GM21528 (cell line): ENCODE measurements at regions not wholly inside any gene's neighbourhood (a gene's known extent, or its start where the extent isn't known, plus 50 kb on each side); places are given as distances from the start of the nearest gene placed in this dataset.
"Not testable (repeated sequence)": the region's sequence is repeated elsewhere in the genome, so short reads cannot be mapped to it uniquely, and the experiment has no call there.

ENCODE experiments used
- ATAC-seq: cut with Tn5 transposase; IDR thresholded peaks from one replicate; pipeline ENCODE4 v1.9.1; 2021; ENCODE audit warnings: mild to moderate bottlenecking, moderate library complexity; ENCODE audit not compliant: unreplicated experiment, low FRiP score

DNA sequence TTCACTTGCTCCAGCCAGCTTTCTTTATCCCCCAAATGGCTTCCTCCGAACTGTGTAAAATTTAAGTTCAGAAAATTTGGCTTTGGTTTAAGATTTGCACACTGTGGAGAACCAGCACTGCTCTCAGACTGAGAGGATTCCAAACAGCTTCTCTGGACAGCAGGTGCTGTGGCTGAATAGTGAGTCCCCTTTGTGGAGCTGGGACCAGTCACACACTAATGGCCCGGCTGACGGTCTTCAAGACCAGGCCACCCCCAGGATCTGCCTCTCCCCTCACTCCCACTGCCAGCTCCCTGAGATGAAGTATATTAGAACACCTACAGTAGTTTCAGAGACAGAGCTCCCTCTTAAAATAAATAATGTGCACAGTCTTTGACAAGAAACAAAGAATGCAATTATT, 267.3 kb downstream of the BCAT1 start:
- ATAC-seq, result no peak

DNA sequence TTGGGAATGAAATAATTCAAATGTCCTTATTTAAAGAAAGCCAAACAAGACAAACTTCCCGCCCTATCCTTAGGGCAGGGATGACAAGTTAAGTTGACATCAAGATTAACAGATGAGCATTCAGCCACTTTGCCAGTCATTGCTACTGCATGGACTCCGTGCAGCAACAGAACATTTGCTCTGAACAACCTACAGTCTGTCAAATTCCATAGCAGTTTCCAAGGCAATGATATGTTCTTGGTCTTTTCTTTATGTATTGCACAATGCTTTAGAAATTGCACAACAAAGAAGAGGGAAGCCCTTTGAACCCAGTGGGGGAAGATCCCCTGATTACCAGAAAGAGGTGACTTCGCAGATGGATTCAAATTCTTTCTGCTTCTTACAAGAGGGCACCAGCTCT, 269.8 kb downstream of the BCAT1 start:
- ATAC-seq, result no peak

DNA sequence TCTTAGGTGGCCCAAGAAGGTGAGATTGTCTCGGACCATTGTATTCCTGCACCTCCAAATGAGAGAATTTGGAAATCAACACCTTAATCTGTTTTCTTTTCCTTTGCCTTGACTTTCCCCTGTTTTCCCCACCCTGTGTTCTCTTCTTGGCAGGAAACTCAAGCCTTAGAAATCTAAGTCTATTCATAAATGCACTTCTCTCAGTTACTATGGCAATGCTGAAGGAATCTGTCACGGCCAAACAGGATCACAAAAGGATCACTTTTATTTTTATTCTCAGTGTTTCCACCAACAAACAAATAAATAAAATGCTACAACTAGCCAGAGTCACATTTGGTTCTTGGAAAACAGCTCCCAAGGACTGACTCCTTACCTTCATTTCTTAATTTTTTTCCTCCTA, 270.5 kb downstream of the BCAT1 start:
- ATAC-seq, result no peak

DNA sequence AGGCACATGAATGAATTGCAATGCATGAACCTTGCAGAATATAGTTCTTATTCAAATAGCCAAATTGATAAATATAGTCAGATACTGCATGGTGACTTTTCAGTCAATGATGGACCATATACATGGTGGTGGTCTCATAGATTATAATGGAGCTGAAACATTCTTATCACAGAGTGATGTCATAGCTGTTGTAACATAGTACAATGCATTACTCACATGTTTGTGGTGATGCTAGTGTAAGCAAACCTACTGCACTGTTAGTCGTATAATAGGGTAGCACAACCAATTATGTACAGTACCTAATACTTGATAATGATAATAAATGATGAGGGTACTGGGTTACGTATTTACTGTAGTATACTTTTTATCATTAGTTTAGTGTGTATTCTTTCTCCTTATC, 280.3 kb downstream of the BCAT1 start:
- ATAC-seq, result no peak

DNA sequence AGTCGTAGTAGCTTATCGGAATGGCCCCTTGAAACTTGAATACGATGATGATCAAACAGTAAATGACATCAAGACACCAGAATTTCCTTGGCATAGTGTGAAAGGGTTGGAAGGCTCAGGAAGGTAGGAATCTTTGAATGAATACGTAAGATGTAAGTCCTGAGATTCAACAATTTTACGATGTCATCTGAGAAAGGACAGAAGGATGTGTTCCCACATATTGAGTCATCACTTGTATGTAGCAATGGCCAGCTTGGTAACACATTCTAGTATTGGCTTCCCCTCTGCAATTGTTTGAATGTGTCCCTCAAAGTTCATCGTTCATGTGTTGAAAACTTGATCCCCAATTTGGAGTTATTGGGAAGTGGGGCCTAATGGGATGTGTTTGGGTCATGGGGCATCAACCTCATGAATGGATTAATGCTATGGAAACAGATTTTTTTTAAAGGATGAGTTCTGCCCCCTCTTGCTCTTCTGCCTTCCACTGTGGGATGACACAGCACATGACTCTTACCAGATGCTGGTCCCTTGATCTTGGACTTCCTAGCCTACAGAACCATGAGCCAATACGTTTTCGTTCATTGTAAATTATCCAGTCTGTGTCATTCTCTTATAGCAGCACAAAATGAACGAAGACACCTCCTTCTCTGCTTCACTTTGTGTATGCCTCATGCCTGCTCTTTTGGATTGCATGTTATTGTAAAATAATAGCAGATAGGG, 284.6 kb downstream of the BCAT1 start:
- ATAC-seq, result no peak

DNA sequence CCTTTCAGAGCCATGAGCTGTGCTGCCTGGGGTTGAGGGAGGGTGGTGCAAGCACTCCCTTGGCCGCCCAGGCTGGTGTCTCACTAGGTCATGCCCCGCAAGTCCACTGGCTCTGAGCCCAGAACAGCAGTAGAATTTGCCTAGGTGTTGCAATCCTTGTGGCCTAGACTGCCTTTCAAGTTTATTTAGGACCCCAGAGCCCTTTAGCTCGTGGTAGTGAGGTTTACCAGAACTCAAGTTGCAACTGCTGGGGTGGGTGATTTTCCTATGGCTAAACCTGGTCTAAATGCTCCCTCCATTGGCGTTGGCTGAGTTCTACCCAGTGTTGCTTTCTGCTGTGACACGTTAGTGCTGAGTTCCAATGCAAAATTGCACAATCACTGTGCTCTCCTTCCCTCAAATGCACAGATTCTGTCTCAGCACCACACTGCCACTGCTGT, 287.2 kb downstream of the BCAT1 start:
- ATAC-seq, result no peak

DNA sequence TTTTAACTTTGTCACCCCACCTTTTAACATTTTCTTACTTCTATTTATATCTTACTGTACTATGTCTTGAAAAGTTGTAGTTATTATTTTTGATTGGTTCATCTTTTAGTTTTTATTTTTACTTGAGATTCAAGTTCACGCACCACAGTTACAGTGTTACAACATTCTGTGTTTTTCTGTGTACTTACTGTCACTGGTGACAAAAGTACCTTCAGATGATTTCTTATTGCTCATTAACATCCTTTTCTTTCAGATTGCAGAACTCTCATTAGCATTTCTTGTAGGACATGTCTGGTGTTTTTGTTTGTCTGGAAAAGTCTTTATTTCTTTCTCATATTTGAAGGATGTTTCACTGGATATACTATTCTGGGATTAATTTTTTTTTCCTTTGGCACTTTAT, 289.9 kb downstream of the BCAT1 start:
- ATAC-seq, result no peak

DNA sequence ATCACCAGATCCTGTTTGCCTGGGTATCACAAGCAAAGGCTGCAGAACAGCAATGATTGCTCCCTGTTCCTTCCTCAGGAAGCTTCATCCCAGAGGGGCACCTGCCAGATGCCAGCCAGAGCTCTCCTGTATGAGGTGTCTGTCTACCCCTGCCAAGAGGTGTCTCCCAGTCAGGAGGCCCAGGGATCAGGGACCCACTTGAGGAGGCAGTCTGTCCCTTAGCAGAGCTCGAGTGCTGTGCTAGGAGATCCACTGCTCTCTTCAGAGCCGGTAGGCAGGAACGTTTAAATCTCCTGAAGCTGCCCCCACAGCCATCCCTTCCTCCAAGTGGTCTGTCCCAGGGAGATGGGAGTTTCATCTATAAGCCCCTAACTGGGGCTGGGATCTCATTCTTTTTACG, 294.6 kb downstream of the BCAT1 start:
- not testable (repeated sequence) for ATAC-seq

DNA sequence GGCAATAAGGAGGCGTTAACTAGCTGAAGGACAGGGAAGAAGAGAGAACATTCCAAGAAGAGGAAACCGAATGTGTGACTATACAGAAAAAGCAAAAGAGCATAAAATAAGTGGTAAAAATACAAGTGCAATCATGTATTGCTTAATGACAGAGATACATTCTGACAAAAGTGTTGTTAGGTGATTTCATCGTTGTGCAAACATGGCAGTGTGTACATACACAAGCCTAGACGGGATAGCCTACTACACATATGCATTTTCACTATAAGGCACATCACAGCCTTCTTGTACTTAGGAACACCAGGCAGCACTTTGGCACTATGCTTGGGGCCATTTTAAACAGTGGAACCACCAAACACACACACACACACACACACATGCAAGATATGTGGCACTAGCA, 299.3 kb downstream of the BCAT1 start:
- ATAC-seq, result no peak

DNA sequence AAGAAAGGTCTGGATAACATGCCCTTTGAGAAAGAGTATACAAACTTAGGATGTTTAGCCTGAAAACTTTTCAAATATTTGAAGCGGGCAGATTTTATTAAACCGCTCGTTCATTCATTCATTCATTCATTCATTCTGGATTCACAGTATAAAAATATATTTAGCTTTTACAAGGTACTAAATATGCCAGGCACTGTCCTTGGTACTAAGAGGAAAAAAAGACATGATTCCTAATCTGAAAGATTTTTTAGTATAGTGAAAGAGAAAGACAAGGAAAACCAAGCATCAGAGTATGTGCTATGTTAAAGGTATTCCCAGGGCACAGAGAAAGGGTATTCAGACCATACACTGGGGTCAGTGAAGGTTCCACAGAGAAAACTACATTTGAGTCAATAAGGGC, 299.7 kb downstream of the BCAT1 start:
- no peak for ATAC-seq

DNA sequence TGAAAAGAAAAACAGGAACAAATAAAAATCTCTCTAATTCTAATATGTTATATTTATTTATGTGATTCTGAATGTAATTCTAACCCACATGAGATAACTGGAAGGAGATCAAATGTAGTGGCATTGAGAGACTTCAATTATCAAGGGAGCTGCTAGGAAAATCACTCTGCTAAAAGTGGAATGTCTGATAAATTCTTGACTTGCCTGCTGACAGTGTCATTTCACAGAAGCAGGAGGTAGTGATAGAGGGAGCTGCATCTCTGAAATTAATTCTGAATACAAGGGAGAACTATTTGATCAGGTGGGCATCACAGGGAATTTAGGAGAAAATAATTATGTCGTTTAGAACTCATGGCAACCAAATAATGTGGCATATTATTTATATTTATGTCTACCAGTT, 303.6 kb downstream of the BCAT1 start:
- ATAC-seq, result no peak

DNA sequence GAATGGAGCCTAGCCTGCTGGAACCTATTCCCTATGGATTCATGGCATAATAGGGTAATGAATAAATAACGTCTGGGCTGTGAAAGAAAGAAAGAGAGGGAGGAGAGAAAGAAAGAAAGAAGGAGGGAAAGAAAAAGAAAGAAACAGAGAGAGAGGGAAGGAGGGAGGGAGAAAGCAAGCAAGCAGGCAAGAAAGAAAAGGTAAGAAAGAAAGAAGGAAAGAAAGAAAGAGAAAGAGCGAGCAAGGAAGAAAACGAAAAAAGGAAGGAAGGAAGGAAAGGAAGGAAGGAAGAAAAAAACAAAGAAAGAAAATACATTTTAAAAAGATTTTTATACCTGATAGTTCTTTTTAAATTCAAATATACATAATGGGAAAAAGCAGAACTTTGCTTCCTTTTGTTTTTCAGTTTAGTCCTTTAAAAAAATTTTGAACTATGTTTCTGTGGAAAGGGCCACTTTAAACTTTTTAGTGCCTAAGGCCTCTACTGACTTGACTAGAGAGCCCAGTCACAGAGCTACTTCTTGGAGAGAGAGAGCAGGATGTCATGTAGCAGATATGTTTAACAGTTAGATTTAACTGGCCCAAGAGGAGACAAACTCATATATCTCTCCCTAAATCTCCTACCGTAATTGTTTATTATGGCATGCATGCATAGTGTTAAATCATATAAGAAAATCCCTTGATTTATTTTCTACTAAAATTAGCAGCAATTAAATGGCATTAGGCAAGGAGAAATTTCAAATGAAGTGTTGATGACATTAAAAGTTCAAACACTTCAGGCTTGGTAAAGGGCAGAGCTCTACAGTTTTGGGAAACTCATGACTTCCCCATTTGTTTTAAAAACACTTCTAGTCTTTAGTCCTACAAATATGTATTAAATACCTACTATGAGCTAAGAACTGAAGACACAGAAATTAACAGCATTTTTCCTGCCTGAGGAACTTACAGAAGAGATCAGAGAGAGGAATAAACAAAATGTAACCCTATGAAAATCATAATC, 305.5 kb downstream of the BCAT1 start:
- ATAC-seq, result no peak

DNA sequence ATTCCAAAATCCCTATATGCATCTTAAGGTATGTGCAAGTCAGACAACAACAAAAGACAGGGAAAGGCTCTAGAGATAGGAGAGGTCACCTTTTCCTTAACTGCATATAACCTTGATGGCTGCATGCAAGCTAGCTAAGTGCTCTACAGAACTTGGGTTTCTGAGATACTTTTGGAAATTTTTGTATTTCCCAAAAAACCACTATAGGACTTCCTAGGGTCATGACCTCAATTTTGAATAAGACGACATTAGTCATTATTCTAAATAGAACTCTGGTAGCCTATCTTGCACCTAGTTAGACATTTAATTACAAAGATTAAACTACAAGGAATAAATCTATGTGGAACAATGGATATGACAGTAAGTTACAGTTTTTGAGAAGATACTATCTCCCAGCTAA, 309.3 kb downstream of the BCAT1 start:
- ATAC-seq, result no peak

DNA sequence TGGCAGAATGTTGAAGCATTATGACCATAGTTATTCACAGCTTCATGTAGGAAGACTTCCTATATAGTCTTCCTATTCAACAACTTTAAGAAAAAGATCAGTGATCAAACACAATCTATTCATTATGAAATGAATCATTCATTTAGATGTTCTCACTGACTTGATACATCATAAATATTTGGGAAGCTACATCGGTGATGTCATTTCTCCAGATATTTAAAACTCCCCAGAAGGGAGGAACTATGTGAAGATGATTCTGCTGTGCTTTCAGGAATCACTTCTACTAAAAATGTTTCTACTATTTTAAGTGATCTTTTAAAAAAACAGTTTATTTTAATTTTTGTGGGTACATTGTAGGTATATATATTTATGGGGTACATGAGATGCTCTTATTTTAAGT, 316.4 kb downstream of the BCAT1 start:
- no peak for ATAC-seq

DNA sequence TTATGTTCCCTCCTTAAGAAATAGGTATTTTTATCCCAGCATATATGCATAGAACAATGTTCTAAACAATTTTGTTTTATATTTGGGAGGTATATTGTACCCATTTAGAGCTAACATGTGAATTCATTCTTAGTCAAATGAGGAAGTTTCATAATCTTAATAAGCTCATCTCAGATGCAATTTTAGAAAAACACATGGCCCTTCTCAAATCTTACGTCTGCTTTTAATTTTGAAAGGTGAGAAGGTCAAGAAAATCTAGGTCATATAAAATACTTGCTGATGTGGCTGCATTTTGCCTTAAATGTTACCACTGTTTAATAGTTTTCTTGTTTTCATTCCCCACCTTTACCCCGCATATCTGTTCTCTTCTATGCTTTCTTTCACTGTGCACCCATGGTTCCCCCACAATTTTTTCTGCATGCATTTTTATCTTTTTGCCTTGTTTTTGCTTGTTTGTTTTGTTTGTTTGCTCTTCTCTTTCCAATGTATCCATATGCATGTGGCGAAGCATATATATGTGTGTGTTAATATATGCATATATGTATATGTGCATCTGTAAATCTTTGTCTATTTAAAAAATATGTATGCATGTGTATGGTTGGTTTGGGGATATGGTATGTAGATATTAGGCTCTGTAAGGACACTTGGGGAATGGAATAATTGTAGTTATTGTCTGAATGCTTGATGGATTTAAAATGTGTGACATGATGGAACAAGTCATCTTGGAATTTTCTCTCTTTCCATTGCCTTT, 317.1 kb downstream of the BCAT1 start:
- no peak for ATAC-seq

DNA sequence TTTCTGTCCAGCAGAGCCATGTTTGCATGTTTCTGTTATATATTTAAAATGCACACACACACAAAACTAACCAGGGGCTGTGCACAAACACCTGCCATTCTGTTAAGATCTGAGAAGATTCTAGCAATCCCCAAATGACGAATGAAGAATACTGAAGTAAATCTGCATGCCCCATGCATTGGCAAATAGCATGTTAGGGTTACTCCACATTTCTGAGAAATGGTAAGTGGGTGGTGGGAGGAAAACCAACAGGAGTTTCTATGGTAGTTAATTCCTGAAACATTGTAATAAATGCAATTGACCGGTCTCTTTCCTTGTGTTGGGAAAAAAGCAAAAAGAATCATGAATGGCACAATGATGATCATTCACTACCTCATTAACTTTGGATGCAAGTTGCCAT, 318.0 kb downstream of the BCAT1 start:
- no peak for ATAC-seq

DNA sequence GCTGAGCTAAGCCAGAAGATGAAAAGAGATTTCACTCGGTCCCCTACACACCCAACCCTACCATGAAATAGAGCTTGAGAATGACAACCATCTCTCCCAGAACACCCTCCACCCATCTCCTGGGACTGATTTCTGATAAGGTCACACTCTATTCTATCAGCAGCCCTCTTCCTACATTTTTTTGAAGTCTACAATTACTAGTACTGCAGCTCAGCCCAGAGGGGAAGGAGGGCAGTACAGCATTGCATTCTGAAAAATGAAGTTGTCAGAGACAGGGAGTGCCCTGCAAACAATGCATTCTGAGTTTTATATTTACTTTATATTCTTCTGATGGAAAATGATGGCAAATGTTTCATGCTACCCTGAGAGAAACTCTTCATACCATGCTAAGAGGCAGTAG, 318.5 kb downstream of the BCAT1 start:
- no peak for ATAC-seq

DNA sequence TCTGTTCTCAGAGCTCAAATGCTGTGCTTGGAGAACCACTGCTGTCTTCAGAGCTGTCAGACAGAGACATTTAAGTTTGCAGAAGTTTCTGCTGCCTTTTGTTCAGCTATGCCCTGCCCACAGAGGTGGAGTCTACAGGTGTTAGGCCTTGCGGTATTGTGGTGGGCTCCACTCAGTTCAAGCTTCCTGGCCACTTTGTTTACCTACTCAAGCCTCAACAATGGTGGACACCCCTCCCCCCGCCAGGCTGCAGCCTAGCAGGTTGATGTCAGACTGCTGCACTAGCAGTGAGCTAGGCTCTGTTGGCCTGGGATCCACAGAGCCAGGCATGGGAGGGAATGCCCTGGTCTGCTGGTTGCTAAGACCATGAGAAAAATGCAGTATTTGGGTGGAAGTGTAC, 323.8 kb downstream of the BCAT1 start:
- no peak for ATAC-seq

DNA sequence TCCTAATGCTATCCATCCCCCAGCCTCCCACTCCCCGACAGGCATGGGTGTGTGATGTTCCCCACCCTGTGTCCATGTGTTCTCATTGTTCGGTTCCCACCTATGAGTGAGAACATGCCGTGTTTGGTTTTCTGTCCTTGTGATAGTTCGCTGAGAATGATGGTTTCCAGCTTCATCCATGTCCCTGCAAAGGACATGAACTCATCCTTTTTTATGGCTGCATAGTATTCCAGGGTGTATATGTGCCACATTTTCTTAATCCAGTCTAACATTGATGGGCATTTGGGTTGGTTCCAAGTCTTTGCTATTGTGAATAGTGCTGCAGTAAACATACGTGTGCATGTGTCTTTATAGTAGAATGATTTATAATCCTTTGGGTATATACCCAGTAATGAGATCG, 328.9 kb downstream of the BCAT1 start:
- ATAC-seq, result not testable (repeated sequence)

DNA sequence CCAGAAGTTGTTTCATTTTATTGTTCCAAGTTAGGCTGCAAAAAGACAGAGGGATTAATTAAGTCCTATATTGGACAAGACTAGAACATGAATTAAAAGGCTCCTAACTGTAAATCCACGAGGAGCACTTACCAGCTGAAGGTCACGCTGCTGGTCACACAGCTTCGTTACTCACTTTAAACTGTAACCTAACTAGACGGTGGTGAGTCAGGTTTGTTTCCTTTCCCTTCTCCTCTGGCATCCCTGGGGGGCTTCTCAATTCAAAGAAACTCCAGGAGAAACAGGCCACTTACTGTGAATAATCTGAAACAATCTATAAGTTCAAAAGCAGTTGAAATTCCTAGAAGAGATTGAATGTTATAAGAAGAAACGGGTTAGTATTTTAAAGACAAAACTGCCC, 331.4 kb downstream of the BCAT1 start:
- no peak for ATAC-seq

DNA sequence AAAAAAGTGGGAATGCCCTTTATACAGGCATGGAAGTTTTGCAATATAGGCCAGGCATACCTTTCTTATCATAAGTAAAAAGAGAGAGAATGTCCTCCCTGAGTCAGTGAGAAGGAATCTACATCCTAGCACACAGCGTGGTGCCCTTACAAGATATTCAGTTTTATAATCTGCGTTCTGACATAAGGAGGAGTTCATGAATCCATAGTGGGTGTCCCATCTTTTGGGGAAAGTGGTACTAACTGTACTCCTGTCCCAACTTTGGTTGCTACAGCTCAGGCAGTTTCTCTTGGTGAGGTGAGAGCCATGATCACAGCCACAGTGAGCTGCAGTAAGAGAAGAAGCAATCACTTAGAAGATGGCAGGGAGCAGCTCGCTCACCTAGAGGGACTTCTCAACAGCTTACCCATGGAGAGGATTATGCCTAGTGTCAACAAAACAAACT, 332.9 kb downstream of the BCAT1 start:
- no peak for ATAC-seq
